HS-27A (cell line): ENCODE measurements at regions not wholly inside any gene's neighbourhood (a gene's known extent, or its start where the extent isn't known, plus 50 kb on each side); places are given as distances from the start of the nearest gene placed in this dataset.
A peak's percentile ranks its signal among the peaks of the same experiment; 100 is the strongest.

Experiments used
- DNase-seq: peaks from one replicate; pipeline ENCODE4 v3.0.0-alpha.2; 2012; ENCODE audit warnings: low read depth, missing footprints

DNA sequence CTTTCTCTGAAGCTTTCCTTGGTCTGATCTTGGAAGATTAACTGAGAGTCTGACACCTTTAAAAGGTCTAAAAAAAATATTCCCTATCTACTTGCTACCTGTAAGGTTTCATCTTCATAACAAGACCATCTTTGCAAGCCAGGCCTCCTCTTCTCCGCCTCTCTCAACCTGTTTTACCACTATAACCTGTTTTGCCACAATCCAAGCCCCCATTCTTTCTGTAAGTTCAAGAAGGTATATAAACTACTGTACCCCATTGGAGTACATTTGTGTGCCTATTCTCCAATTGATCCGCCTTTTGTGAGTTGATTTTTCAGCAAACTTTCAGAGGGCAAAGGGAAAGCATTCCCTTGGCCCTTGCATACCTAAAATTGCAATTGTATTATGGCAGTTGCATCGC is 319.3 kb upstream of the NECTIN3 start:
- DNase-seq = no peak

DNA sequence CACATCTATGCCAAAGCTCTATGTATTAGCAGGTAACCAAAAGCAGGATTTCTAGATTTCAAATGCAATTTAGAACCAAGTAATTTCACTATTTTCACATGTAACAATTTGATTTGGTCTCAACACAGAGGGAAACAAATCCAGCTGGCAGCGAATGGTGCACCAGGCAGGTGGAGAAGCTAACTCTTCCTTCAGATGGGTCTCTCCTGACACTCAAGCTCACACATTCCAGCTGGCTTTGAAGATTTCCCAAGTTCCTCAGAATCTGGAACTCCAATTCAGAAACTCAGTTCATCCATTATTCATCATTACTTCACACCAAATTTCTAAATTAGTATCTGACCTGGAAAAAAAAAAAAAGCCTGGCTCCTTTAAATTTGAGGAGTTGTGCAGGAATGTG is 318.1 kb upstream of the NECTIN3 start:
- DNase-seq = no peak

DNA sequence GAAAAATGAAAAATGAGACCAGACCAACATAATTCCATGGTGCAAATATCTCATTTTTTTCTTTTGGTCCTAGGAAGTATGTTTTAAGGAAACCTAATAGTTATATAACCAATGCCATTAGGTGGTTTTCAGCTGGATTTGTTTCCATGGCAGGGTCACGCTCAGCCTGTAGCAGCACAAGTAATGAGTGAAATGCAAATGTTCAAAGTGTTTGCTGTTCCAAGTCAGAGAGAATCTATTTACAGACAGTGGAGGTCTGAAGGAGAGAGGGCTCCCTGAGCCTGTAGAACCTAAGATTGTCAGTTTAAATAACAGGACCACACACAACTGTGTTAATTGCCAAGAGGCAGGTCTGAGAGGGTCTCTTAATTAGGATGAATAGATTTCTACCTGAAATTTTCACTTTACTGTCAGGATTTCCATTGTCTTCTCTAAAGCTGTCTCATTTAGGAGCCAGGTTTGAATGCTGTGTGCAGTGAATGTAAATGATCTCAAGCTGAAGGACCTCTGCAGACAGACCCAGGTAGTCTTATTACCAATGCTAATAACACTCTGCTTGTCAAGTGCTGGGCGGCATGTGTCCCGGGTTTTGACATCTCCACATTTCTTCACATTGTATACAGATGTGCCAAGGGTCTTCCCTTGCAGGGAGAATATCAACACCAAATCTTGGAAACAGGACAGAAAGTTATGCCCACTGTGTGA is 317.3 kb upstream of the NECTIN3 start:
- DNase-seq = no peak

DNA sequence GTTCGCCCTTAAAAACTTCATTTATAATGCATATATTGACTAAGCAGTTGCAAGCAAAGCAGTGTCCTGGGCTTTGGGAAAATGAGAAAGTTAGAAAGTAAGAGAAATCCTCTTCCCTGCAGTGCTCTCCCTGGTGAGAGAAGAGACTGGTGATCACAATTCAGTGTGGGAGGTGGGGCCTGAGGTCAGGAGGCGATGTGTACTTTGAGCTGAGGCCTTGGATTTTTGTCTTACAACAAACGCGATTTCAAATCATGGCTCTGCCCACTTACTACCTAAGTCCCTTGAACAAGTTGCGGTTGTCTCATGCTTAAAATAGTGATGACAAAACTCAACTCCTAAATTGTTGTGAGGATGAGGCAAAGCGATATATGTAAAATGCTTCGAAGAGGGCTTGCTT is 316.3 kb upstream of the NECTIN3 start:
- no peak for DNase-seq

DNA sequence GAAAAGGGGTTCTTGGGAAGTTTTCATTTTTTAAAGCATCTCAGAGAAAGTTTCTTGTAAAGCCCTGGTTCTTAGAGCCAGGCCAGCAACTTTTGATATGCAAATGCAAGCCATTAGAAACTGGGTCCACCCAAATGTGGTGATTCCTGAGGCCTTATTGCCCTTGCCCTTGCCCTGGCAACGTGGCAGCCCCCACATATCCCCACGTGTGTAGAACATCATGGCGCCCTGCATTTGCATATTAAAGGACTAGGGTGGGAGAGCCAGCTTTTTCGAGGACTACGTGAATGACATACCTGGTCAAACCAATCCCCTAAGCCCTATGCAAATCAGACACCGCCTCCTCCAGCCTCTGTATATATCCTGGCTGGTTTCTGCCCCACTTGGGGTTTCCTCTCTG is 314.9 kb upstream of the NECTIN3 start:
- DNase-seq = no peak

DNA sequence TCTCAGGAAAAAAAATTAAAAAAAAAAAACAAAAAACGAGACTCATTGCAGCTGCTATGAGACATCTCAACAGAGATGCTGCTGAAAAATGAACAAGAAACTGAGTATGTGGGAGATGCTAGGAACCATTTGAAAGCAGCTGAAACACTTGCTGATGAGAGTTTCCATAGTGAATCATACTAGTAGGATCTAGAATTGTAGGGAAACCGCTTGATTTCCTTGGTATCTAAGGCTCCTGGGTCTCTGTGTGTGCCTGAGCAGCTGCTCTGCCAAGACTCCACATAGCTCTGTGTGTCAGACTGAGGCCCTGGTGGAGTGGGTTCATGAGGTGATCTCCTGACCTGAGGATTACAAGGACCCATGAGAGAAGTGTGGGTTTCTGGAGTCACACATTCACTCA is 313.4 kb upstream of the NECTIN3 start:
- DNase-seq = no peak

DNA sequence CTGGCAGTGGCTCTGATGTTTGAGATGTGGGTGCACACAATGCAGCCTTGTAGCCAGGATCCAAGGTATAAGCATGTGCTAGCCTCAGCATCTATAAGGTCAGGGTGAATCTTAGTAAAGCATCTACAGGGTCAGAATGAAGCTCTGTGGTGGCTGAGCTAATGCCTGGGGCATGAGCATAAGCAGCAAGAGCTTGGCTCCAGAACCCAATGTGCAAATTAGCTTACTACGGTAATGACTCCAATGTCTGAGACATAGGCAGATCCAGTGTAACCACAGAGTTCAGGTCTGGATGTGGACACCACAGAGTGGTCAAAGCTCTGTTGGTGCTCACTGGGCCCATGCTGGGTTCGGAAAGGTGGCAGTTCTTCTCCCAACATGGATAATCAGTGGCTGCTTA is 304.5 kb upstream of the NECTIN3 start:
- no peak for DNase-seq

DNA sequence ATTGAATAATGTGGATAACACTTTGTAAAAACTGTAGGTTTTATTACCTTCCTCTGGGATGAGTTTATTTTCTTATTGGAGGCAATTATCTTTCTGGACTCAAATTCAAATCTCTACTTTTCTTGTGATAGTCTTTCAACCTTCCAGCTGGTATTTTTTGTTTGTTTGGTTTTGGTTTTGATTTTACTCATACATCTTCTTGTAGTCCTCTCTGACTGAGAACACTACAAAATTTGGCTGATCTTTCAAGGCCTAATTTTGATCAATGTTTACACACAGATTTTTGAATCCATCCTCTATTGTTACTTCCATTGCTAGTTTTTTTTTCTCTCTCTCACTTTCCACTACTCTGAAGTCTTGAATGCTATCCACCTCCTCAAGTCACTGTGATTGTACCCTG is 303.8 kb upstream of the NECTIN3 start:
- no peak for DNase-seq

DNA sequence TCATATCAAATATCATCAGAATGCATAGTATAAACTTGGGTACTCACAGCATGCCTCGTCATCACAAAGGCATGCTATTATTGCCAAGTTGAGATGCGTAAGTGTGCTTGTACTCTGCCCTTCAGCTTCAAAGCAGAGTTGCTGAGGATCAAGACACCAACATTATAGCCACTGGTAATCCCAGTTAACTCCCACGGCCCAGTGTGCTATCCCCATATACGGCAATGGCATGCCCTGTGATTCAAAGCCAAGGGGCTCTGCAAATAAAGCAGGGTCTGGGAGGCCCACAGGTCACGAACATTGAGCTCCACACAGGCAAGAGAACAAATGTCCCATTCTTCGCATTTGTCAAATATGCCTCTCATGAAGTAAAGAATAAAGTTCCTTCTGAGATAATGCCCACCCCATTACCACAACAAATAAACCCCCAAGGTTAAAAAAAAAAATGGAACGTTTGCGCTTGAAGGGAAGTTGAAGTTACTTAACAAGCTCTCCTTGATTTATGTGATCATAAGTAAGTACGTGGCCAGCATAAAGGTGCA is 298.1 kb upstream of the NECTIN3 start:
- DNase-seq = peak; percentile 97

DNA sequence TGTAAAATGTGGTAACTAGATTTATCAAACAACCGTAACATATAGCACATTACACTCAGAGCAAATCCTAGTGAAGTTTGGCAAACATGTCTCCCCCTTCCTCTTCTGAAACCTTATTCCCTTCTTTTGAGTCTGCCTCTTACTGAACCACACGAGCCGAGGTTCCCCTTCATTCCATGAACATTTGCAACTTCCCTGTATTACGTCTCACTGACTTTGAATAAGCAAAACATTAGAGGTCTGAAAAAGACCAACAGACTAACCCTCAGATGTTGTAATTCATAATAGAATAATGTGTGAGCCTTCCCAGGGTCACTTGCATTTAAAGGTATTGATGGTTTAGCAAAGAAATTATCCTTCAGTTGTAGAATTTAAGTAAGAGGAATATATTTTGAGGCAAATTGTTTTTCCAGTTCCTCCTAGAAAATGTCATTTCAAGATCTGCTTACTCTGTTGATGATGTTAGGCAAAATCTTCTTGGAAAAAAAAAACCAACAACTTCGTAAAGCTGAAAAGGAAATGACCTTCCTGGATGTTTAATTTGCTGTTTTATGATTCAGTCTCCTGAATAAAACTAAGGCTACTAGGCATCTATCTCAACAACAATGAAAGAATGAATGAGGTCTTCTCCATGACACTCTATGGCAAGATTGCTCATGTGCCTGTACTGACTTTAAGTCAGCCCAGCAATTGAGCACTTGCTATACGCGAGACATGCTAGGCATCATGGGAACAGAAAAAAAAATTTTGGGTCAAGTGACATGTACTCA is 296.9 kb upstream of the NECTIN3 start:
- DNase-seq = no peak

DNA sequence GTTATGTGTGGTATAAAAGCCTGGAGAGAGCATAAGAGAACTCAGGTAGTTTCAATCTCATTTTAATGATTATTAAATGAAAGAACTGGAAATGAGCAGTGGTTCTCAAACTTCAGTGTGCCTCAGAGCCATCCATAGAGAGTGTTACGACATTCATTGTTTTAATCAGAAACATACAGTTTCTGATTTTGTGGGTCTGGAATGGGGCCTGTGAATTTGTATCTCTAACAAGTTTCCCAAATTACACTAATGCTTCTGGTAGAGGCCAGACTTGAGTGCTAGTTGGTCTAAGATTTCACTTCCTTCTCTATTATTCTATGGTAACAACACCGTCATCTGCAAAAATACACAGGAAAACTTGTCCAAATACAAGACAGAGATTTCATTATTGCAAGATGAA is 292.0 kb upstream of the NECTIN3 start:
- no peak for DNase-seq

DNA sequence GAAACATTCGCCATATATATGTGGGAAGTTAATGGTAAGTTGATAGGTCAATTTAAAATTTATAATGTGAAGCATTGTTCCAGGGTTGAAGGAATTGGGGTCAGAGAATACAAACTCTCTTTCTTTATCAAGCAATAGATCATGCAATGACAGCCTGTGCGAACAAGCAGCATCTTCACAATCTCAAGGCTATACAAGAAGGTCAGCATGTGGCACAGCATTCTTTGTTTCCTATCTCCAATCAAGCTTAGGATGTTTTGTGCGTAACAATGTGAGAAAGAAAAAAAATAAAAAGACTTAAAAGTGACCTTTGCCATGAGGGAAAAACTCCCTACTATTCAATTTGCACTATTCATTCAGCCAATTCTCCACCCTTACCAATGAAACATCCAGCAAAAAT is 288.1 kb upstream of the NECTIN3 start:
- no peak for DNase-seq

DNA sequence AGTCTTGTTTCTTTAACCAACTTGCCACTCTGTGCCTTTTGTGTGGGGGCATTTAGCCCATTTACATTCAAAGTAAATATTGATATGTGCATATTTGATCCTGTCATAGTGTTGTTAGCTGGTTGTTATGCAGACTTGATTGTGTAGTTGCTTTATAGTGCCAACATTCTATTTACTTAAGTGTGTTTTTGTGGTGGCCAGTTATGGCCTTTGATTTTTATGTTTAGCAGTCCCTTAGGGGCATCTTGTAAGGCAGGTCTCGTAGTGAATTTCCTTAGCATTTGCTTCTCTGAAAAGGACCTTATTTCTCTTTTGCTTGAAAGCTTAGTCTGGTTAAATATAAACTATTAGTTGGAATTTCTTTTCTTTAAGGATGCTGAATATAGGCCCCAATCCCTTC is 282.8 kb upstream of the NECTIN3 start:
- no peak for DNase-seq

DNA sequence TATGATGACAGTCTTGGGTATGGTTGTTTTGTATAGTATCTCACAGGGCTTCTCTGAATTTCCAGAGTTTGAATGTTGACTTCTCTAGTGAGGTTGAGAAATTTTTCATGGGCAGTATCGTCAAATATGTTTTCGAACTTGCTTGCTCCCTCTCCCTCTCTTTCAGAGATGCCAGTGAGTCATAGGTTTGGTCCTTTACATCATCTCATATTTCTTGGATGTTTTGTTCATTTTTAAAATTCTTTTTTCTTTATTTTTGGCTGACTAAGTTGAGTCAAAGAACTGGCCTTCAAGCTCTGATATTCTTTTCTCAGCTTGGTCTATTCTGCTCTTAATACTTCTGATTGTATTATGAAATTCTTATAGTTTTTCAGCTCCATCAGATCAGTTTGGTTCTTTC is 282.3 kb upstream of the NECTIN3 start:
- DNase-seq = peak; percentile 84

DNA sequence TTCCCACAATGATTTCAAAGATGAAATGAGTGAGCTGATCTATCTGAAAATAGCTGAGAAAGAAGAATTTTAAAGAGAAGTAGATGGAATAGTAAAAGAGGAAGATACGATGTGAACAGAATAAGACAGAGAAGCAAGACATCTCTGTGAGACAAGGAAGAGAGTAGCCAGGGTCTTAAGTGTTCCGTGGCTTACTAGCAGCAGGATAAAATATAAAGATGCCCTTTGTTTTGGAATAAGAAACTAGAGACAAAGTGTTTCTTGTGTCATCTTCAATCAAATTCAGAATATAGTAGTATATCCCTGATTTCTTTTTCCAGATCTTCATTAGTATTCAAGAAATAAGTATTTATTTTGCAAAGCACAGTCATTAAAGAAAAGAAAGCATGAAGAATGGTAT is 281.0 kb upstream of the NECTIN3 start:
- DNase-seq = no peak

DNA sequence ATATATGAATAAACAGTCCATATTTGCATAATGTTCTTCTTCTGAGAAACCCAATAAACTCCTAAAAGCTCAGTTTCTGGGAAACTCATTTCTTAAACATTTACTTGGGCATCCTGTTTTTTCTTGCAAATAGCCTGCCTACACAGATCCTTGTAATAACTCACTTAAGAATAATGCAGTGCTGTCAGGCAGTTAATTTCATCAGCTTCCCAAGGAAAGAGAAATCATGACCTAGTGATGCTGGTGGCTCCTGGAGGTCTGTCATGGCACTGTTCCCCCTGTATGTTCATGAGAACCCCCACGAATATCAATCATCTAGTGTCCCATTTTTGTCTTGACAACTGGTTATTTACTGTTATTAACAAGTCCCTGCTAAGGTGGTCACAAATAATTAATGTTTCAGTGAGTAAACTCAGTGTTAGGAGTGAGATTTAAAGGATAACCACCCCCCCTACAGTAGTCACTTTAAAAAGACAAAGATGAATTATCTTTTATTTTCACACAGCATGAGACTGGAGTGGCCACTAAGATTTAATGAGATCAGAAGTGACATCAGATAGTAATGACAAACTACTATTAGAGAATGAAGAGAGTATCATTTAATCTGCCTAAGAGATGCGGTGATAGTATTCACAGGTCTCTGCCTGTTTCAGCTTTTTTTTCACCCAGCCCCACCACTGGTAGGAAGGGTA is 279.5 kb upstream of the NECTIN3 start:
- no peak for DNase-seq

DNA sequence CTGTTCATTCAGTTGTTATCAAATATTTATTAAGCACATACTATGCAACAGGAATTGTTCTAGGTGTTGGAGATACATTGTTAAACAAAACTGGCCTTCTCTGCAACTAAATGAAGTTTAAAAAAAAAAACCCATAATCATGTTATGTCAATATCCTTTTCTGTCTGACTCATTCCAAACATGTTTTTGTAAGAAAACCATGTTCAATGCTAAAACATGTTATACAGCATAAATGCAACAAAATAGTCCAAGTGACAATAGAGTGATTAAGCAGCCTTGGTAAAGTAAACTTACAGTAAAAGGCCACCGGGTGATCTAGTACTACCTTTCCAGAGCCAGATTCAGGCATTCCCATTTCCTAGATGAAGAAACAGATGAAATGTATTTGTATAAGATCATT is 278.0 kb upstream of the NECTIN3 start:
- no peak for DNase-seq

DNA sequence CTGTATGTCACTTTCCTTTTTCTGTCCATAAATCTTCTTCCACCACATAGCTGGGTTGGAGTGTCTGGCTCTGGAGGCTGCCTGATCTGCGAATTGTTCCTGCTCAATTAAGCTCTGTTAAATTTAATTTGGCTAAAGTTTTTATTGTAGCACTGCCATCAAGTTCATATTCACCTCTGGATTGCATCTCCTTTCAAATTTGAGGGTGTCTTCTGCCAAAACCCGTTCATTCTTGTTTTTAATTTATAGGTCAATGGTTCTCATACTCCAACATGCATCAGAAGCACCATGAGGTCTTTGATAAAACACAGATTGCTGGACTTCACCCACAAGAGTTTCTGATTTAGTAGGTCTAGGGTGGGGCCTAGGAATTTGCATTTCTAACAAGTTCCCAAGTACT is 276.5 kb upstream of the NECTIN3 start:
- no peak for DNase-seq

DNA sequence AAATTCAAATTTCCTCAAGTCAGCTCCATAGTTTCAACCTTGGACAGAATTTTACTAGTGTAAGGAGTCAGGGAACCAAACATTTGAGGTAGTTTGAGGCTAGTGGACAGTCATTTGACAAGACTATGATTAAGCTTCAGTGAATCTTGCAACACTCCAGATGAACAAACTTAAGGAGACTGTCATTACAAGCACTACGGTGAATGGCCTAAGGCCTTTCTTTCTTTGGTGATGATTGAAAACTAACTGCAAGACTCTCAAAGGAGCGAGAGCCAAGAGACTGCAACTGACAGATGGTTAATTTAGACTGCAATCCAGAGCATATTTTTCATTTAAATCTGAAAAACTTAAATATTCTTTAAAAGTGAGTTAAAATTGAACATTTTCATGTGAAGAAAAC is 272.3 kb upstream of the NECTIN3 start:
- DNase-seq = no peak

DNA sequence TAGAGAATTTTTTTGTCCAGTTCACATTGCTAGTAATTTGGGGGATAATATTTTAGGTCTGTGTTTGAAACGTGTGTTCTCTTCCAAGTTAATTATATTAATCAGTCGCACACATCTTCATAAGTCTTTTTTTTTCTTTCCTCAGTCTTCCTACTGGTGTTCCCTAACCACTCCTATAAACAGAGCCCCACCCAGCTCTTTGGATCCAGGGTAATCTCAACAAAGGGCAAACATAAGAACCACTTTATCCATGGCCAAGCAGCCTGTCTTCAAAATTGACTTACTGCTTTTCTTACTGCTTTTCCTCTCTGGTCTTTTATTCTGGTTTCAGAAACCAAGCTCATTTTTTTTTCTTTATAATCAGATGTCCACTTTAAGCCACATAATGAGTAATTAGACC is 266.8 kb upstream of the NECTIN3 start:
- no peak for DNase-seq

DNA sequence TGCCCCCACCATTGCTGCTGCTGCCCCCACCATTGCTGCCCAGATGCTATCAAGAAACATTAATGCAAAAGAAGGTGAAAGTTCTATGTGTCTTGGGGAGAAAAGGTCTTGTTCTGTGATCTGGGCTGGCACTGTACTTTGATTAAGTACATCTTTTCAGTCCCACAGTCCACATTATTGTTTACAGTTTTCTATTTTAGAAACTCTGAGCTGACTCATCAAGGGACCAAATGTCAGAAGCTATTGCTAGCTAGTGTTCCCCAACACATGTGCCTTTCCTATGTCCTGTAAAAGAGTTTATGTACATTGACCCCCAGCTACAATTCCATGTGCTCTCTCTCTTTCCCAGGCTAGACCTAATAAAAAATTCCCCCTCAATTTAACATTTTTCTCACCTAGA is 264.7 kb upstream of the NECTIN3 start:
- no peak for DNase-seq

DNA sequence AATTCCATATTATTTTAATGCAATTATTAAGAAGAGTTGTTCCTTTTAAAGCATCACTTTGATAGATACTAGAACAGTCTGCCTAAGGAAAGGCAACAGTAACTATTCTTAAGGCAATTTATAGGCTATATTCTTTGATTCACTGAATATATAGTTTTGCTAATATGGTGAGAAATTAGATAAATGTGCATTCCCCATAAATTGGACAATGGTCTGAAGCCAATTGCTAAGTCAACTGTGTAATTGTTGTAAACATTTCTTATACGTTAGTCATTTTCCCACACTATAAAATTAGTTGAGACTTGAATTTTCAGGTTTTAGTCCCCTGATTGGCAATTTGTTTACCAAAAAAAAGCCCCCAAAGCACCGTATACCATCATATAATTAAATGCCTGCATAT is 263.0 kb upstream of the NECTIN3 start:
- DNase-seq = no peak

DNA sequence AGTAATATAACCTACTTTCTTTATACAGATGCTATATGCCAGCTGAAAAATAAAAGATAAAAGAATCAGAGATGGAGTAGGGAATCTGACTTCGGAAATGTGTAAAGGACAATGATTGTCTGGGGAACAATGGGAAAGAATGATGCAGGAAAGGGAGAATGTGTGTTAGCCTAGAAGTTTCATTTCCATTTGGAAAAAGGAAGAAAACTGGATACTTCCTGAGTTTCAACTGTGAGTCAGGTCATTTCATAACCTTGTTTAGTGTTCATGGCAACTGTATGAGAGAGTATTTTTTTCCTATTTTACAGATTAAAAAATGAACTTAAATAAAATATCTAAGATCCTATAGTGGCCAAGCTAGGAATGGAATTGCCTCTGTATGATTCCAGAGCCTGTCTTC is 261.3 kb upstream of the NECTIN3 start:
- DNase-seq = no peak
